DOHH2 (cell line): ENCODE measurements at regions not wholly inside any gene's neighbourhood (a gene's known extent, or its start where the extent isn't known, plus 50 kb on each side); places are given as distances from the start of the nearest gene placed in this dataset.

Source experiments
- CTCF ChIP-seq: fragments of 200-600 bp; sonication (generic); IDR thresholded peaks from one replicate; pipeline ENCODE4 v1.5.1; 2014; ENCODE audit warnings: antibody characterized with exemption, mild to moderate bottlenecking, low read depth, low read length; ENCODE audit not compliant: poor library complexity, severe bottlenecking
- EZH2phosphoT487 ChIP-seq: fragments of 200-600 bp; sonication (generic); IDR thresholded peaks from 2 replicates; pipeline ENCODE4 v1.6.1; 2017; ENCODE audit warnings: borderline replicate concordance, mild to moderate bottlenecking, antibody characterized with exemption, low read length, moderate library complexity, mixed read lengths

GRCh38 chr6:132136981-132137380 lies 185.8 kb upstream of the CCN2 start:
- TF ChIP-seq CTCF = no peak
- TF ChIP-seq EZH2phosphoT487 = no peak
